ENCODE measurements at regions not wholly inside any gene's neighbourhood (a gene's known extent, or its start where the extent isn't known, plus 50 kb on each side); places are given as distances from the start of the nearest gene placed in this dataset.
A peak's percentile ranks its signal among the peaks of the same experiment; 100 is the strongest.
"Not testable (repeated sequence)": the region's sequence is repeated elsewhere in the genome, so short reads cannot be mapped to it uniquely, and the experiment has no call there.

DNA sequence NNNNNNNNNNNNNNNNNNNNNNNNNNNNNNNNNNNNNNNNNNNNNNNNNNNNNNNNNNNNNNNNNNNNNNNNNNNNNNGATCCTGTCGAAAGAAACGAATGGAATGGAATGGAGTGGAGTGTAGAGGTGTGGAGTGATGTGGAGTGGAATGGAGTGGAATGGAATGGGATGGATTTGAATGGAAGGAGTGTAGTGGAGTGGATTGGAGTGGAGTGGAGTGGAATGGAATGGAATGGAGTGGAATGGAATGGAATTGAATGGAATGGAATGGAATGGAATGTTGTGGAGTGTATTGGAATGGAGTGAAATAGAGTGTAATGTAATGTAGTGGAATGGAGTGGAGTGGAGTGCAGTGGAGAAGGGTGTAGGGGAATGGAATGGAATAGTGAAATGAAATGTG, 1275.4 kb upstream of the TPTE start:
- intact Hi-C loops (cut with DNase I; ENCODE audit: low total_unique reads); H3K36me3 ChIP-seq; H3K27ac ChIP-seq; H3K4me1 ChIP-seq; H3K27me3 ChIP-seq; H3K4me3 ChIP-seq; DNase-seq: not testable (repeated sequence)
- H3K9me3 ChIP-seq, result peaks cover 11 to 25% (median 21%) of the 10 kb centered on the region in 3 donors

DNA sequence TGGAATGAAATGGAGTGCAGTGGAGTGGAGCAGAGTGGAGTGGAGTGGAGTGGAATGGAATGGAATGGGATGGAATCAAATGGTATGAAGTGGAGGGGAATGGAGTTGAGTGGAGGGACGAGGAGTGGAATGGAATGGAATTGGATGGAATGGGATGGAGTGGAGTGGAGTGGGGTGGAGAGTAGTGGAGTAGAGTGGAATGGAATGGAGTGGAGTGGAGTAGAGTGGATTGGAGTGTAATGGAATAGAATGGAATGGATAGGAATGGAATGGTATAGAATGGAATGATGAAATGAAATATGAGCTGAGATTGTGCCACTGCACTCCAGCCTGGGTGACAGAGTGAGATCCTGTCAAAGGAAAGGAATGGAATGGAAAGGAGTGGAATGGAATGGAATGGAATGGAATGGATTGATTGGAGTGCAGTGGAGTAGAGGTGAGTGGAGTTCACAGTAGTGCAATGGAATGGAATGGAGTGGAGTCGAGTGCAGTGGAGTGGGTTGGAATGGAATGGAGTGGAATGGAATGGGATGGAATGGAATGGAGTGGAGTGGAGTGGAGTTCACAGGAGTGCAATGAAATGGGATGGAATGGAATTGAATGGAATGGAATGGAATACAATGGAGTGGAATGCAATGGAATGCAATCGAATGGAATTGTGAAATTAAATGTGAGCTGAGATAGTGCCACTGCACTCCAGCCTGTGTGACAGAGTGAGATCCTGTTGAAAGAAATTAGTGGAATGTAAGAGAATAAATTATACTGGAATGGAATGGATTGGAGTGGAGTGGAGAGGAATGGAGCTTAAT, 1274.7 kb upstream of the TPTE start:
- H3K4me1 ChIP-seq; intact Hi-C loops (cut with DNase I; ENCODE audit: low total_unique reads); H3K27me3 ChIP-seq; H3K4me3 ChIP-seq; H3K27ac ChIP-seq; H3K36me3 ChIP-seq: not testable (repeated sequence)
- DNase-seq, result peak in 1 of 2 donors; percentile 54
- H3K9me3 ChIP-seq, result peaks cover 11 to 25% (median 21%) of the 10 kb centered on the region in 3 donors

DNA sequence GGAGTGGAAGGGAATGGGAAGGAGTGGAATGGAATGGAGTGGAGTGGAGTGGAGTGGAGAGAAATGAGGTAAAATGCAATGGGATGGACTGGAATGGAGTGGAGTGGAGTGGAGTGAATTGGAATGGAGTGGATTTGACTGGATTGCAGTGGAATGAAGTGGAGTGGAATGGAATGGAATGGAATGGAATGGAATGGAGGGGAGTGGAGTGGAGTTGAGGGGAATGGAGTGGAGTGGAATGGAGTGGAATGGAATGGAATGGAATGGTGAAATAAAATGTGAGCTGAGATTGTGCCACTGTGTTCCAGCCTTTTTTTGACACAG, 1274.1 kb upstream of the TPTE start:
- H3K36me3 ChIP-seq; H3K27ac ChIP-seq; H3K4me1 ChIP-seq; DNase-seq; intact Hi-C loops (cut with DNase I; ENCODE audit: low total_unique reads); H3K27me3 ChIP-seq; H3K4me3 ChIP-seq: not testable (repeated sequence)
- H3K9me3 ChIP-seq, result peaks cover 11 to 25% (median 21%) of the 10 kb centered on the region in 3 donors

DNA sequence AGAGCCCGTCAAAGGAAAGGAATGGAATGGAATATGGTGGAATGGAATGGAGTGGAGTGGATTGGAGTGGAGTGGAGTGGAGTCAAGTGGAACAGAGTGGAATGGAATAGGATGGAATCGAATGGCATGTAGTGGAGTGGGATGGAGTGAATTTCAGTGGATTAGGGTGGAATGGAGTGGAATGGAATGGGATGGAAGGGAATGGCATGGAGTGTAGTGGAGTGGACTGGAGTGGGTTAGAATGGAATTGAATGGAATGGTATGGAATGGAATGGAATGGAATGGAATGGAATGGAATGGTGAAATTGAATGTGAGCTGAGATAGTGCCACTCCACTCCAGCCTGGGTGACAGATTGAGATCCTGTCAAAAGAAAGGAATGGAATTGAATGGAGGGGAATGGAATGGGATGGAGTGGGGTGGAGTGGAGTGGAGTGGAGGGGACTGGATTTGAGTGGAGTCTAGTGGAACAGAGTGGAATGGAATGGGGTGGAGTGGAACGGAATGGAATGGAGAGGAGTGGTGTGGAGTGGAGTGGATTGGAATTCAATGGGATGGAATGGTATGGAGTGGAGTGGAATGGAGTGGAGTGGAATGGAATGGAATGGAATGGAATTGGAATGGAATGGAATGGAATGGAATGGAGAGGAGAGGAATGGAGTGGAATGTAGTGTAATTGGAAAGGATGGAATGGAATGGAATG, 1273.6 kb upstream of the TPTE start:
- H3K4me1 ChIP-seq; DNase-seq; H3K27me3 ChIP-seq; H3K36me3 ChIP-seq; intact Hi-C loops (cut with DNase I; ENCODE audit: low total_unique reads); H3K27ac ChIP-seq; H3K4me3 ChIP-seq: not testable (repeated sequence)
- H3K9me3 ChIP-seq, result peaks cover 11 to 25% (median 21%) of the 10 kb centered on the region in 3 donors

All from tibial artery (tissue), 4 donors.